ENCODE measurements at regions not wholly inside any gene's neighbourhood (a gene's known extent, or its start where the extent isn't known, plus 50 kb on each side); places are given as distances from the start of the nearest gene placed in this dataset.

DNA sequence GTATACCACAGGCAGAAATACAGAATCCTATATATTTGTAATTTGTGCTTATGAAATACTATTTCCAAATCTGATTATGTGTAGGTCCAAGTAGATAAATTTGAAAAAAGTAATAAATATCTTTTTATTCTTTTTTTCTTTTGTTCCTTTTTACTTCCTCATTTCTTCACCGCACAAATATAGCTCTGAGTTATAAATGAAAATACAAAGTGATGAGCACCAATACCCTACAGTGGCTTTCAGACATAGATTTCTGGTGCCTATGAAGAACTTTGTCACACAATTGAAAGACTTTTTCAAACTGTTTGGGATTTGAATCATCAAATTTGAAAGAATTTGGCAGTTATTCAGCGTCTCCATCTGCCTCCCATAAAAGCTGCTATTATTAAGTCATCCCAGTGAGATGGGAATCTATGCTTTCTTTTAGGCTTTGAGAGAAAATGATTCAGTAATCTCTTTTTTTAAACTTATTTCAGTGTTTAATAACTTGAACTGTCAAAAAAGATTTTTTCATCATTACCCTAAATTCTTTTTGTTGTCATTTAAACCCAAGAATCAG lies 363.6 kb upstream of the GOLIM4 start:
- DNase-seq (ENCODE audit: low read depth), result no peak

DNA sequence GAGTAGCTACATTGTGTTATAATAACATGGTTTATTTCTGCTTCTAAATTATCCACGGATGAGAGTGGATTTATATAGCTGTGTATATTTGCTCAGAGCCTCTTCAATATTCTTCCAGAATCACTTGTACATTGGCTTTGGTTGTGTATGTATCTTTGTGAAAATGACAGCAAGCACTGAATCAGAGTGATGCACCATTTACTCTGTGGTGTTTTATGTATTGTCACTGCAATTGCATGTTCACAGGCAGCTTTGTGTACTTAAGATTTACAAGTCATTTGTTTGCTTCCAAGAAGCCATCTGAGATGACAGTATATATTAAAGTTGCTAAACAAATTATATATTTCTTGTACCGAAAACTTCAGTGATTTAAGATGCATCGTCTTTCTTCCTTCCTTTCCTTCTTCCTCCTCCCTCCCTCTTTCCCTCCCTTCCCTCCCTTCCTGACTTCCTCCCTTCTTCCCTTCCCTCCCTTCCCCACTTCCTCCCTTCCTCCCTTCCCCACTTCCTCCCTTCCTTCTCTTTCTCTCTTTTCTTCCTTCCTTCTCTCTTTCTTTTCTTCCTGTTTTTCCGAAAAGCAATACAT lies 362.3 kb upstream of the GOLIM4 start:
- no peak for DNase-seq (ENCODE audit: low read depth)

DNA sequence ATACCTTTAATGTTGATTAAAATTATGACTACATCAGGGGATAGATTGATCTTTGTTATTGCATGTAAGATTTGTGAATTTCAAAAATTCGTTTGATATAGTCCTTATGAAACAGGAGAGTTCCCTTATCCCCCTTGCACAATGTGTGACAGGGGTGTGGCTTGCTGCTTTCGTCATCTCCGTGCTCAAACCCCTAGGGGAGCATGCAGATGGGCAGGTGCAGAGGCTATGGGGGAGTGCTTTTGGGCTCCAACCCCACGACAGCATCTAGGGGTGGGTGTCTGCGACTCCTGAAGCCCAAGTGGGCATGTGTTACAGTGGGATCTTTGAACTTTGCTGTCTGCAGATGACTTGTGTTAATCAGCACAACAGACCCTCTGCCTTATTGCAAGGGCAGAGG lies 360.1 kb upstream of the GOLIM4 start:
- no peak for DNase-seq (ENCODE audit: low read depth)

DNA sequence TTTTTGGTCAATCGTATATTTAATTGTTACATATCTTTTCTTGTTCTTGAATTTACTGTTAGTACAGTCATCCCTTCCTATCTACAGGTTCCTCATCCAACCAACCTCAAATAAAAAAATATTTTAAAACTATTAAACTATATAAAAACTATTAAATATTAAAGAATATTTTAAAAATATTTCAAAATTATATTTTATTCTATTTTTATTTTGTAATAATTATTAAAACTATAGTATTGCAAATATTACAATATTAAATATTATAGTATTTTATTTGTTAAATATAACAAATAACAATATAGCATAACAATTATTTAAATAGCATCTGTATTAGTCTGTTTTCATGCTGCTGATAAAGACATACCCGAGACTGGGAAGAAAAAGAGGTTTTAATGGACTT lies 357.9 kb upstream of the GOLIM4 start:
- DNase-seq (ENCODE audit: low read depth), result no peak

DNA sequence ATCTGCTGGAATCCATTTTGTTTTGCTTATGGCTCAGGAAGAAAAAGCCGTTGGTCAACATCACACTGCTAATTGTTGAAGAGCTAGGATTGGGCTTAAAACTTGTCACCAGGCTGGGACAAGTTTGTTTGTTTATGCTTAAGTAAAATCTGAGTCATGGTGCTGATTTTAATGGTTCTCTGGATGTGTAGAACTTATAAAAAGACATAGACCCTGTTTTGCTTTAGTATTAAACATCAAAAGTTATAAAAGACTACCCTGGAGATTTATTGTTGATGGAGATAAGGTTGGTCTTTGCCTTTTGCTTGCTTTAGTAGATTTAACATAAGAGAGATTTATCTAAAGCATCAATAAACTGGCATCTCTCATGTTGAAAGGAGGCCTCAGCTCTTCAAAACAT lies 348.2 kb upstream of the GOLIM4 start:
- DNase-seq (ENCODE audit: low read depth), result no peak

DNA sequence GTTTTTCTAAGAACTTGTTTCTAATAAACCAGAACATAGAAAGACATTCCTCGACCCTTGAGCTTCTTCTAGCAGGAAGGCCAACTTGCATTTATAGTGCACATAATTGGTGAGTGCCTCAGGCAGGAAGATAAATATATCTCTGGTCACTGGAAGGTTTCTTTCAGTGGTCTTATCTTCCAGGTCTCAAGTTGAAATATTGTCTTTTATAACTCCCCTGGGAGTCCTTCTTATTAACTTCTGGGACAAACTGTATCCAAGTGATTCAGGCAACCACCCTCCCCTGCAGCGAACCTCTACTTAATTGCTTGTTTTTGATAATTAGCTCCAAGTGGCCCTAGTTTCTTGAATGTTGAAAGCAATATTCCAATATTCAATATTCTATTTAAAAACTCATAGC lies 346.8 kb upstream of the GOLIM4 start:
- DNase-seq (ENCODE audit: low read depth), result no peak

DNA sequence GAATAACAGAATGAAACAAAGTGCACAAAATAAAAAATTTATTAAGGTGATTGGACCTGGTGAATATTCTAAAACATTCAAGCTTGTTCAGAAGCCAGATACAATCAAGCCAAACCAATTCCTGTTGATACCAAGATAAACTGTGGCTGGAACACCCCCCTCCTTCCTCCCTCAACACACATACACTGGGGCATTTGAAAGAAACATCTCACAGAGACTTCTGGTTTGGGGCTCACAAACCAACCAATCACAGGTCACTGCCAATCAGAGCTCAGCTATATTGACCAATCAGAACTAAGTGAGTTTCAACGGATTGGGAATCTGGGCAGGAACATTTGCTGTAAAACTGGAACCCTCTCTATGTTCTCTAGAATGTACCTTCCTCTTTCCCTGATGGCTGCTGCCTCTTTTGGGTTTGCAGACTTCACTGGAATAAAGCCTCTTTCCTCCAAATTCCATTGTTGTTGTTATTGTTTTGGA lies 340.6 kb upstream of the GOLIM4 start:
- DNase-seq (ENCODE audit: low read depth), result no peak

DNA sequence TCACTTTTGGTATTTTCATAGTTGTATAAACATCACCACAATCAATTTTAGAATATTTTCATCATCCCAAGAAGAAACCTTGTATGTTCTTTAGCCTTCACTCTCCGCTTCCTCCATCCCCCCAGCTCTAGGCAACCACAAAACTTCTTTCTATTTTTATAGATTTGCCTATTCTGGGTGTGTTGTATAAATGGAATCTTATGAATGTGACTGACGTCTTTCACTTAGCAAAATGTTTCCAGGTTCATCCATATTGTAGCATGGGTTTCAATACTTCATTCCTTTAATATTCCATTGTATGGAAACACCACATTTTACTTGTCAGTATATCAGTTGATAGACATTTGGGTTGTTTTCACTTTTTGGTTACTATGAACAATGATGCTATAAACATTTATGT lies 335.8 kb upstream of the GOLIM4 start:
- no peak for DNase-seq (ENCODE audit: low read depth)

DNA sequence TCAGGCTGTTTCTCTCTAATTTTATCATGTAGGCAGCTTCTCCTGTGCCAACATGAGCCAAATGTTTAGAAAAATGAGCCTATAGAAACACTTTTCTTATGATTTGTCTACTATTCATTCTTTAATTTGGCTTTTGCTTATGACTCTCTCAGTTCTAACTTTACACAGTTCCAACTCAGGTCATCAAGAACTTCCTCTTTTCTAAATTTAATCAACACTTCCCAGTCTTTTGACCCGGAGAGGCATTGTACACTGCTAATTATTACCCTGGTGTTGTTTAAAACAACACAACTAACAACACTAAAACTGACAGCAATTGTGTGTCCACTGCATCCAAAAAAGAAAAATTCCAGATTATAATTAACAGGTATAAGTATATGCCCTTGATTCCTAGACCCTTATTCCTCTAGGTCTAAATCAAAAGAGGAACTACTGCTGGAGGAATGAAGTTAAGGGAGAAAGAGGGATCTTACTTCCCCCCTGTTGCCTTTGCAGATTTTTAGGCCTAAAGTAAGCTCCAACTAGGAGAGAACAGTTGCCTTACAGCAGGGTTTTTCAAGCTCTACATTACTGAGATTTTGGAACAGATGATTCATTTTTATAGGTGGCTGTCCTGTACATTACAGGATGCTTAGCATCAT lies 332.2 kb upstream of the GOLIM4 start:
- DNase-seq (ENCODE audit: low read depth), result no peak

DNA sequence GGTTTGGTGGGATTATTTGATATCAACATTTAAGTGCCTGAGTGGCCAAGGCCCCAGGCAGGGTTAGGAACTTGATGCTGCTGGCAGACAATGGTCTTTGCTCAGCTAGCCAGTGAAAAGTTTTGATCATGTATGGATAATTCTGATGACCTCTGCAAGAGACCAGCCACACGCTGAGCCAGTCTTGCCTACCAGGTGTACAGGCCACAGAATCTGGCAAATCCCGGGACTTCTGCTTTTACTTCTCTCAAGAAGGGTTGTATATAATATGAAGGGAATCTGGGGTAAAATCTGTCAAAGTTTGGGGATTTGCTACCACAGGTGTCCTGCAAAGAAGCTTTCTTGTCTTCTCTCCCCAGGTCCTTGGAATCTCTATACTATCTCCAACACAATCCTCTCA lies 331.4 kb upstream of the GOLIM4 start:
- DNase-seq (ENCODE audit: low read depth), result no peak

DNA sequence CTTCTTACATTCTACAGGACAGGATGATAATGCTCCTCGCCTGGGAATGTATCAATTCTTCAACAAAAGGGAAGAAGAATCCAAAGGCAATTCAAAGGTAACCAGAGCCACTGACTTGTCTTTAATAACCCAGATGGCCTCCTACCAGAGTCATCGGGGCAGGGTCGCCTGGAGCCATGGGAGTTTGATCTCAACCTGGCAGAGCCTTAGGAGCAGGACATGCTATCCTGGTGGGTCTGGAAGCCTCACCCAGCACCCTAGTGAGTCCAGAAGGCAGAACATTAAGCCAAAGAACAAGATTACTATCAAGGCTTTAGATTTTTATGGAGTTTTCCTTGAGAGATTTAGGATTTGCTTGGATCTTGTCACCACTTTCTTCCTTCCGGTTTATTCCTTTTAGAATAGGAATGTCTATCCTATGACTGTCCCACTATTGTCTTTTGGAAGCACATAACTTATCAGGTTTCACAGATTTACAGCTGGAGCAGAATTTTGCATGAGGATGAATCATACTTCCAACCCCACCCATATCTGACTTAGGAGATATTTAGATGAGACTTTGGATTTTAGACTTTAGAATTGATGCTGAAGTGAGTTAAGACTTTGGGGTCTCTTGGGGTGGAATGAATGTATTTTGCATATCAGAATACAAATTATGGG lies 330.3 kb upstream of the GOLIM4 start:
- no peak for DNase-seq (ENCODE audit: low read depth)

DNA sequence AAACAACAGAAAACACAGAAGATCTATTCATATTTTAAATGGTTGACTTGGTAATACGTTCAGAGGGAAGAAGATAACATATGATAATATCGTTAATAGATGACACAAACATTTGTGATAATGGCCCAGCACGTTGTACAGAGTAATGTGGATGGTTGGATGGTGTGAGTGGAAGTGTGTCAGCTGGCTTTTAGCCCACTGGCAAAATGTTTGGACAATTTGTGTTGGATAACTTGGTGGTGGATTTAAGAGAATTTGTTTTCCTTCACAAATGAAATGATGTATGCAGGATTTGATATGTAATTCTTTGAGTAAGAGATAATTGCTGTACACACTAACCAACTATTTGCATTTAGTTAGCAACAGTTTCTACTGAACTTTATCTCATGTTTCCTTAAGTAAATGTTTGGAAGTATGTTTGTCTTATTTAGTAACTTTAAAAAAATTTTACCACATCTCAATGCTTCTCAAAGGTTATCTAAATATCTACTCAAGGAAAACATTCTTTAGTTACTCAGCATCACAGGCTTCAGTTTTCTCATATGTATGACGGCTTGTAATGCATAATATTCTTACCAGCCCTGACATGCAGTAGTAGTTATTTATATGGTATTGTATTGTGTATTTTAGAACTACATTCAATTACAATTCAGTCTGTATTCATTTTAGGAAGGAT lies 328.5 kb upstream of the GOLIM4 start:
- DNase-seq (ENCODE audit: low read depth), result no peak

DNA sequence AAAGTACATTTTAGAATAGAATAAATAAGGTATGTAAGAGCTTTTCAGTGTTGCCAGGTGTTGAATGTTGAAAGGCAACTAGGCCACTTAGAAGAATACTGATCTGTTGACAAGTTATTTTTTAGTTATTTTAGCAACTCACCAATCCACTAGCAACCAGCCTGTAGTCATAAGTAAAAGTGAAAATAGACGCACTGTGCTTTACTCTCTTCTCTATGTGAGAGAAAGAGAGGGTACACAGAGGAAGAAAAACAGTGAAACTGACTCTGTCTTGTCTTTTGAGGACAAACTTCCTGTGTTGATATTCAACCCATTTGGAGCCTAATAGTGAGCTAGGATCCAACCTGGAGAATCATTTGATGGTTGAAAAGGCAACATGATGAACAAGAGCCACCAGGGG lies 327.1 kb upstream of the GOLIM4 start:
- DNase-seq (ENCODE audit: low read depth), result no peak

DNA sequence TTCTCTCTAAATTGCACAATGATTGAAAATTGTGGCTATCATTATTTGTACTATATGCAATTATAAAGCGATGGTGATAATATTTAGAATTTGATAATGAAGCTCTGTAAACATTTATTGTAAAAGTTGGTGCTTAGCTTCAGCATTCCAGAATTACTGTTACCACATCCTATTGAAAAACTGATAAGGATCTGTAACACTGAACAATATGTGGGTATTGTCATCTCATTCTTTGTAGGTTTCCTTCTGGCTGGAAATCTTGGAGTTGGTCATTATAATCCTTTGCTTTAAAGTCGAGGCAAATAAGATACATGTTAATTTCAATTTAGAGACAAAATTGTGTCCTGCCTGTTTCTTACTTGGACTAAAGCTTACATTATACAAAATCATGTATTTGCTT lies 323.4 kb upstream of the GOLIM4 start:
- DNase-seq (ENCODE audit: low read depth), result no peak

DNA sequence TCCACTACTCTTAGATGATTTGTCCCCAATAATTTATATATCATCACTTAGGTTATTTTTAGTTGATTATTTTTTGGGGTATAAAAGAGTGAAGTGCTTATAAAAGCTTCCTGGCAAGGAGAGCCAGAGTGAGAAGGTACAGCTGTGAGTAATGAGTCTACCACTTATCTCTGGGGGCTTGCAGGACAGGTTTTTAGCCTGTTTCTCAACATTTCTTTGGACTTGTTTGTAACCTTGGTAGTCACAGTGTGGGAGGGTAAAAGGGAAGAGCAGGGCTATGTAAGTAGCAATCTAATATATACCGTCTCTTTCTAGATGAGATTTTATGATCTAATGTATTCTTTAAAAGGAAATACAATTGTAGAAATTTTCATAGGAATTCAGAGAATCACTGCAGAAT lies 321.3 kb upstream of the GOLIM4 start:
- no peak for DNase-seq (ENCODE audit: low read depth)

DNA sequence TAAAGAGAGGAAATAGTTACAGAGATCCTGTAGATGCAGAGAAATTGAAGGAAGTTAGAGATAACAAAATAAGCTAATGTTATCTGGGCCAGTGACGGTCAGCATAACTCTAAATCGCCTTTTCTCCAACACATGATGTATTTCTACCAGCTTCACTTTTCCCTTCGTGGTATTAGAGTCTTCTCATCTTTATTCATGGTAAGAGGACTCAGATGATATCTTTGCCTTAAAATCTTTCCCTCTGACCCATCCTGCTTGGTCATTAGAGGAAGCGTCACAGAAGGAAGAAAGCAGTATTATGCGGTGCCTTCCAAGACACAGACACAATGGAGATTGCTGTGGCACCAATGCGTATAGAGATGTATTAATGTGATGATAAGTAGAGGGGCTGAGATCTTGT lies 320.7 kb upstream of the GOLIM4 start:
- no peak for DNase-seq (ENCODE audit: low read depth)

DNA sequence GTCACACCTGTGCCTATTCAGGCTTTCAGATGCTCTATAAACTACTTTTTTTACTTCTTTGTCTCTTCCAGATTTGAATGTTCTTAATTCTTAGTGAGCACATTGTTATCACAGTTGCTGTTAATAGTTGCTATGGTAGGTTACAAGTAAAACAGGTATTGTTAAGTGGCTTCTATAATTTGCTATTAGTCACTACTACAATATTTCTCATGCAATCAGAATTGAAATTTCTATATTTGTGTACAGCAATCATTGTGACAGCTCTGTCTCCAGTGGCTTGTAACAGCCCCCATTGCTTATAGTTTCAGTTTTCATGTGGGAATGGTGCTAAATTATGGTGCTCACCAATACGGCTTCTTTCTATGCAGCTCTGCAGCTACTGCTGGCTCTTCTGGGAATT lies 318.4 kb upstream of the GOLIM4 start:
- no peak for DNase-seq (ENCODE audit: low read depth)

DNA sequence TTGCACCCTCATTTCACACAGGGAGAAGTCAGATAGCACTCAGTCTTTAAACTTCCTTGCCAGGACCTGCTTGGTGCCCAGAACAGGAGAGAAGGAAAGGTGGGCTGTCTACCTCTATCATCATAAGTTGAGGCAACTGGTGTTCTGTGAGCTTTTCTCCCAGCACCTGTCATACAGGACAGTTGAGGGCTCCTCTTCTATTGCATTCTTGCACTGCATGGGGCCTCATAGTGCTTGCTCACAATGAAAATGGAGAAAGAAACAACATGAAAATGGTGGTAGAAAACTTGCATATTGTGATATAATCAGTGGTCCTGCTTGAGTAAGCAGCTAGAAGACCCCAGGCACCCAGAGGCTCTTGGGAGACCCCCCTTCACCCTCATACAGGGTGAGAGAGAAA lies 311.7 kb upstream of the GOLIM4 start:
- DNase-seq (ENCODE audit: low read depth), result no peak

DNA sequence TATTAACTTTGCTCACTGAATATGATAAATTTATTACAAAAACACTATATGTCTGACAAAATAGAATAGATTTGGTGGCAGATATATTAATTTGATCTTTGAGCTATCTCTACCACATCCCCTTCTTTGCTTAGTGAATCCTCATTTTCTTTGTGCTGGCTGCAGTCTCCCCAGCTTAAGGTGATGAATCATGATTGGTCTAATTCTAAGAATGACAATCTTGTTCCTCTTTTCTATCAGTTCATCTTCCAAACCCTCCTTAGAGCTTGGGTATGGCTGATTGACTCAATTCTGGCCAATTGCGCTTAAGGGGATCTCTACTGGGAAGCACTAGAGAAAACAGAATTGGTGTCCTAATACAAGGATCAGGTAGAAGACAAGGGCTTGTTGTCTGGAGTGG lies 309.6 kb upstream of the GOLIM4 start:
- DNase-seq (ENCODE audit: low read depth), result no peak

DNA sequence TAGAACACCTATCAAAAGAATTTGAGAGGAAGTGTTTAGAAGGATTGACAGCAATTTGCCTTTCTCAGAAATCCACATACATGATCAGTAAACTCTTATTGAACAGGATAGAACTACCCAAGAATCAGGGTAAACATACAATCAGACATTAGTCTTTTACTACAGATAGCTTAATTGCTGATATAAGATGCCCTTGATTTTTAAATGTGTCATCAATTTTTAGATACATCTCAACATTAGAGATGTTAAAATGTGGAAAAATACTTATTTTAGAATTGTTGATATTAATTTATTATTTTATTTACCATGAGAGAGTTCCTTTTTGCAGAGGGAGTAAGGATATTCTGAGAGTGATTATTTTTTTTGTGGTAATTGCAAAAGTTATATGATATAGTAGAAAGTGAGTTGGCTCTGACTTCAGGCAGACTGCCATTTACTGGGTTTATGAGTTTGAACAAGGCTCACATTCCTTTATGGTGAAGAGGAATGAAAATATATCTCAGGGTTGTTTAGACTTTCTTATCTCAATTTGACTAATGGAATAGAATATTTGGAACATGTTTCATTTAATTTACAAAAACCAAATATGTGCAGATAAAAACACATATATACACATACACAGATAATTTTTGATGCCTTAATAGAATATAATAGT lies 302.8 kb upstream of the GOLIM4 start:
- no peak for DNase-seq (ENCODE audit: low read depth)

DNA sequence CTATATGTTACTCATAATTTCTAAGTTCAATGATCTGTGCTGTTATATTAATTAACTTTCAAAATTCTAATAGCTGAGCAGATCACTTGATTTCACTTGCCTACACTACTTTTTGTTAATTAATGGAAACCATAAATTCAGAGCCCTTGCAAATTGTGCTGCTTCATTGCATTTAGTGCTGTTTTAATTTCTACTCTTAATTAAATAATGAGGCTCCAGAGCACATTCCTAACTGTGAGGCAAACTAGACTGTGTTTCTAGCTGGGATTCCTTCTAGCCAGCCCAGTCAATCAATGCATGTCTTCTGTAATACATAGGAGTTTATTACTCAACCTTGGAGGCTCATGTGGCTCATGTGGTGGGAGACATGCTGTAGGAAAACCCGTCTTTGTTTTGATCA lies 301.1 kb upstream of the GOLIM4 start:
- DNase-seq (ENCODE audit: low read depth), result no peak

DNA sequence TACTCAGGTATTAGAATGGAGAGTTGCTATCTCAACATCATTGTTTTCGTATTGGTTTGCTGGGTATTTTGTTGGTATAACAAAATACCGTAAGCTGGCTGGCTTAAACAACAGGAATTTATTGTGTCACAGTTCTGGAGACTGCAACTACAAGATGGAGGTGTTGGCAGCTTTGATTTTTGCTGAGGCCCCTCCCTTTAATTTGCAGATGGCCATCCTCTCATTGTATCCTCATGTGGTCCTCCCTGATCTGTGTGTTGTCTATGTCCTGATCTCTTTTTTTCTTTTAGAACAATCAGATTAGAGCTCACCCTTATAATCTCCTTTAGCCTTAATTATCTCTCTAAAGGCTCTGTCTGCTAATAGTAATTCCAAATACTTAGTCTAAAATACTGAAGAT lies 299.8 kb upstream of the GOLIM4 start:
- DNase-seq (ENCODE audit: low read depth), result no peak

All from M059J (cell line).